ENCODE measurements at regions not wholly inside any gene's neighbourhood (a gene's known extent, or its start where the extent isn't known, plus 50 kb on each side); places are given as distances from the start of the nearest gene placed in this dataset.

GRCh38 chr15:94930960-94931359 lies 699.6 kb downstream of the MCTP2 start:
- TF ChIP-seq CTCF (IDR thresholded peaks at IDR 0.05): no peak
- TF ChIP-seq POLR2A (IDR thresholded peaks at IDR 0.05): no peak

Measured in body of pancreas (tissue), 4 donors.